ENCODE measurements at regions not wholly inside any gene's neighbourhood (a gene's known extent, or its start where the extent isn't known, plus 50 kb on each side); places are given as distances from the start of the nearest gene placed in this dataset.
A peak's percentile ranks its signal among the peaks of the same experiment; 100 is the strongest.

DNA sequence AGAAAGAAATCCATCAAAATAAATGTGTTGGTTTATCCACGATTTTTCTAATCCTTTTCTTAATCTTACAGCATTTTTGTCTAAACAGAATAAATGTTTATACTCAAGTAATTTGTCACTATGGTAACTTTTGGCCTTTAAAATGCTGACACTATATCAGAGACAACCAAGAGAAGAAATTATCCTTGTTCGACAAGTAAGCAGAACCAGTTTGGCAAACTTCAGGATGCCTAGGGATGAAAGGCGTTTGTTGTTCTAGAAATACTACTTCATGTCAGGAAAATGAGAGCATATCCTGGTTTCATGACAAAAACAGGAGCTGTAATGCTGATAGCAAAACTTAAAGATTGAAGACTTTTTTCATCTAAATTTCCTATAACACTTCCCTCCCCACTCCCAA, 308.0 kb upstream of the ATP11B start:
- Histone ChIP-seq H3K27me3 (ENCODE audit: control insufficient read depth in 2 of 2, insufficient read depth in 2 of 2, low read length in 2 of 2) (no peaks in the 10 kb centered on the region), H4K20me1 (replicated peaks; ENCODE audit: control insufficient read depth, extremely low read depth, insufficient read depth, low read length) (no peaks in the 10 kb centered on the region), H3K4me3 (replicated peaks in 1 of 3; ENCODE audit: insufficient read depth in 1 of 3, low read depth in 1 of 3, low read length in 3 of 3) (no peak overlapping the region), H2AFZ (ENCODE audit: low read depth, low read length) (no peak overlapping the region), H3K9ac (replicated peaks; ENCODE audit: extremely low read depth, insufficient read depth, low read length) (no peak overlapping the region), H3K27ac (ENCODE audit: insufficient read depth, low read depth, low read length) (no peak overlapping the region), H3K4me1 (ENCODE audit: control insufficient read depth, extremely low read depth, insufficient read depth, low read length) (no peaks in the 10 kb centered on the region), H3K4me2 (ENCODE audit: insufficient read depth, low read length) (no peak overlapping the region), H3K9me1 (replicated peaks; ENCODE audit: control insufficient read depth, extremely low read depth, insufficient read depth, low read length) (no peaks in the 10 kb centered on the region), H3K9me3 (replicated peaks; ENCODE audit: control insufficient read depth, insufficient read depth, low read length) (no peaks in the 10 kb centered on the region), H3K36me3 (ENCODE audit: control insufficient read depth in 2 of 2, extremely low read depth in 1 of 2, insufficient read depth in 2 of 2, low read length in 2 of 2) (no peaks in the 10 kb centered on the region), H3K79me2 (ENCODE audit: control insufficient read depth, insufficient read depth, low read length) (no peaks in the 10 kb centered on the region)
- POLR2A ChIA-PET: no interaction called here
- FAIRE-seq: peak; percentile 31
- TF ChIP-seq JUN (IDR thresholded peaks at IDR 0.05; ENCODE audit: borderline replicate concordance, insufficient read depth, insufficient read length, low read depth): no peak
- TF ChIP-seq FOS (IDR thresholded peaks at IDR 0.05; ENCODE audit: borderline replicate concordance, insufficient read depth, low read length): no peak
- TF ChIP-seq POLR2AphosphoS5 (IDR thresholded peaks at IDR 0.05; ENCODE audit: insufficient read depth, low read depth, low read length): no peak
- no peak for TF ChIP-seq GATA2 (IDR thresholded peaks at IDR 0.05; ENCODE audit: insufficient read depth, insufficient read length, low read depth, low read length)
- TF ChIP-seq, protein P1, sequence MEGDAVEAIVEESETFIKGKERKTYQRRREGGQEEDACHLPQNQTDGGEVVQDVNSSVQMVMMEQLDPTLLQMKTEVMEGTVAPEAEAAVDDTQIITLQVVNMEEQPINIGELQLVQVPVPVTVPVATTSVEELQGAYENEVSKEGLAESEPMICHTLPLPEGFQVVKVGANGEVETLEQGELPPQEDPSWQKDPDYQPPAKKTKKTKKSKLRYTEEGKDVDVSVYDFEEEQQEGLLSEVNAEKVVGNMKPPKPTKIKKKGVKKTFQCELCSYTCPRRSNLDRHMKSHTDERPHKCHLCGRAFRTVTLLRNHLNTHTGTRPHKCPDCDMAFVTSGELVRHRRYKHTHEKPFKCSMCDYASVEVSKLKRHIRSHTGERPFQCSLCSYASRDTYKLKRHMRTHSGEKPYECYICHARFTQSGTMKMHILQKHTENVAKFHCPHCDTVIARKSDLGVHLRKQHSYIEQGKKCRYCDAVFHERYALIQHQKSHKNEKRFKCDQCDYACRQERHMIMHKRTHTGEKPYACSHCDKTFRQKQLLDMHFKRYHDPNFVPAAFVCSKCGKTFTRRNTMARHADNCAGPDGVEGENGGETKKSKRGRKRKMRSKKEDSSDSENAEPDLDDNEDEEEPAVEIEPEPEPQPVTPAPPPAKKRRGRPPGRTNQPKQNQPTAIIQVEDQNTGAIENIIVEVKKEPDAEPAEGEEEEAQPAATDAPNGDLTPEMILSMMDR (IDR thresholded peaks at IDR 0.05; ENCODE audit: extremely low read depth in 1 of 2, insufficient read depth in 1 of 2, low read depth in 1 of 2, low read length in 2 of 2): no peak
- TF ChIP-seq POLR2A (IDR thresholded peaks at IDR 0.05; ENCODE audit: low read depth, low read length): no peak
- no peak for TF ChIP-seq EZH2 (IDR thresholded peaks at IDR 0.05; ENCODE audit: borderline replicate concordance, low read depth, low read length, severe bottlenecking)
- TF ChIP-seq, protein P2, sequence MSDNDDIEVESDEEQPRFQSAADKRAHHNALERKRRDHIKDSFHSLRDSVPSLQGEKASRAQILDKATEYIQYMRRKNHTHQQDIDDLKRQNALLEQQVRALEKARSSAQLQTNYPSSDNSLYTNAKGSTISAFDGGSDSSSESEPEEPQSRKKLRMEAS (IDR thresholded peaks at IDR 0.05; ENCODE audit: insufficient read depth, insufficient read length): no peak
- CTCF ChIA-PET: no interaction called here
- DNase-seq (ENCODE audit: low read depth, low spot score): no peak
- intact Hi-C loops (cut with micrococcal nuclease): no loop called here
- dilution Hi-C loops (cut with MboI; ENCODE audit: extremely low pct_ligation_motif_present, low sequenced_read_pairs): no loop called here
- BruUV-seq (replicated peaks): no TSS peak
